ENCODE measurements at regions not wholly inside any gene's neighbourhood (a gene's known extent, or its start where the extent isn't known, plus 50 kb on each side); places are given as distances from the start of the nearest gene placed in this dataset.

- TF ChIP-seq CTCF (IDR thresholded peaks at IDR 0.05) (no peak), EZH2phosphoT487 (IDR thresholded peaks at IDR 0.05) (no peak), EZH2 (IDR thresholded peaks at IDR 0.05) (no peak)
These were observed 228.8 kb upstream of the TBX3 start for GRCh38 chr12:114912811-114913210.
